Liver (tissue), 8 donors: ENCODE measurements at regions not wholly inside any gene's neighbourhood (a gene's known extent, or its start where the extent isn't known, plus 50 kb on each side); places are given as distances from the start of the nearest gene placed in this dataset.

Experiments used
- DNase-seq: peaks from one replicate; pipeline ENCODE4 v3.0.0-alpha.2; 2017; ENCODE audit warnings: low spot score
- H3K27ac ChIP-seq, 2 donors: one replicate each; pipeline ENCODE4 v1.7.0; 2013; ENCODE audit warnings: inconsistent platforms in 2 of 2, low read length in 2 of 2, control low read depth in 1 of 2, low read depth in 1 of 2, mild to moderate bottlenecking in 1 of 2
- H3K27me3 ChIP-seq, 4 donors: one replicate each; pipeline versions ENCODE4 v1.6.1 to v1.7.0; 2013; ENCODE audit warnings: low read length in 3 of 4, inconsistent platforms in 1 of 4, mild to moderate bottlenecking in 1 of 4, moderate library complexity in 1 of 4; ENCODE audit not compliant: control insufficient read depth in 4 of 4, insufficient read depth in 4 of 4
- H3K36me3 ChIP-seq, 4 donors: one replicate each; pipeline versions ENCODE4 v1.6.1 to v1.7.0; 2013; ENCODE audit warnings: low read length in 3 of 4, mild to moderate bottlenecking in 3 of 4, low read depth in 1 of 4, moderate library complexity in 1 of 4; ENCODE audit not compliant: control insufficient read depth in 4 of 4, insufficient read depth in 3 of 4
- H3K4me1 ChIP-seq, 4 donors: one replicate each; pipeline versions ENCODE4 v1.6.1 to v1.7.0; 2013; ENCODE audit warnings: low read length in 3 of 4, mild to moderate bottlenecking in 3 of 4, moderate library complexity in 1 of 4; ENCODE audit not compliant: control insufficient read depth in 4 of 4, insufficient read depth in 4 of 4
- H3K4me3 ChIP-seq, 3 donors: one replicate each; pipeline versions ENCODE4 v1.6.1 to v1.7.0; 2013; ENCODE audit warnings: low read length in 3 of 3, control low read depth in 1 of 3, low read depth in 1 of 3, mild to moderate bottlenecking in 1 of 3
- H3K9ac ChIP-seq, 2 donors: one replicate each; pipeline ENCODE4 v1.7.0; 2013; ENCODE audit warnings: low read length in 2 of 2, mild to moderate bottlenecking in 2 of 2, moderate library complexity in 2 of 2, control low read depth in 1 of 2, low read depth in 1 of 2
- H3K9me3 ChIP-seq, 4 donors: one replicate each; pipeline versions ENCODE4 v1.6.1 to v1.7.0; 2013; ENCODE audit warnings: low read length in 3 of 4; ENCODE audit not compliant: control insufficient read depth in 4 of 4
- ATF3 ChIP-seq: IDR thresholded peaks from 2 replicates; pipeline ENCODE4 v1.6.1; 2016; ENCODE audit warnings: antibody characterized with exemption
- CTCF ChIP-seq: fragments of 150-350 bp; IDR thresholded peaks from 2 replicates; pipeline ENCODE4 v1.5.1; 2017; ENCODE audit warnings: improper control_type of control experiment, low read depth, low read length; ENCODE audit not compliant: missing input control
- EGR1 ChIP-seq, 2 donors: IDR thresholded peaks; 2 replicates each; pipeline ENCODE4 v1.6.1; 2016 to 2018; ENCODE audit warnings: antibody characterized with exemption in 2 of 2, low read depth in 2 of 2
- FOXA1 ChIP-seq: IDR thresholded peaks from 2 replicates; pipeline ENCODE4 v1.6.1; 2016; ENCODE audit warnings: antibody characterized with exemption
- FOXA2 ChIP-seq: IDR thresholded peaks from 2 replicates; pipeline ENCODE4 v1.6.1; 2016; ENCODE audit warnings: antibody characterized with exemption
- GABPA ChIP-seq, 2 donors: IDR thresholded peaks in 1 of 2; conservative IDR thresholded peaks in 1 of 2; 2 replicates each; pipeline ENCODE4 v1.6.1; 2016; ENCODE audit warnings: antibody characterized with exemption in 2 of 2, mild to moderate bottlenecking in 1 of 2, moderate library complexity in 1 of 2
- HNF4A ChIP-seq, 2 donors: conservative IDR thresholded peaks; 2 replicates each; pipeline ENCODE4 v1.6.1; 2016; ENCODE audit warnings: antibody characterized with exemption in 2 of 2, mild to moderate bottlenecking in 2 of 2
- HNF4G ChIP-seq: IDR thresholded peaks from 2 replicates; pipeline ENCODE4 v1.6.1; 2016; ENCODE audit warnings: antibody characterized with exemption
- JUND ChIP-seq, 2 donors: IDR thresholded peaks; 2 replicates each; pipeline ENCODE4 v1.6.1; 2016; ENCODE audit warnings: antibody characterized with exemption in 2 of 2
- MAX ChIP-seq: IDR thresholded peaks from 2 replicates; pipeline ENCODE4 v1.6.1; 2016; ENCODE audit warnings: antibody characterized with exemption
- NR2F2 ChIP-seq: IDR thresholded peaks from 2 replicates; pipeline ENCODE4 v1.6.1; 2016; ENCODE audit warnings: antibody characterized with exemption
- RAD21 ChIP-seq, 2 donors: IDR thresholded peaks; 2 replicates each; pipeline ENCODE4 v1.6.1; 2016; ENCODE audit warnings: antibody characterized with exemption in 2 of 2, mild to moderate bottlenecking in 2 of 2
- REST ChIP-seq: IDR thresholded peaks from 2 replicates; pipeline ENCODE4 v1.6.1; 2016; ENCODE audit warnings: antibody characterized with exemption, mild to moderate bottlenecking
- RXRA ChIP-seq, 2 donors: IDR thresholded peaks; 2 replicates each; pipeline ENCODE4 v1.6.1; 2017 to 2018; ENCODE audit warnings: antibody characterized with exemption in 2 of 2, mild to moderate bottlenecking in 1 of 2
- SP1 ChIP-seq: IDR thresholded peaks from 2 replicates; pipeline ENCODE4 v1.6.1; 2018; ENCODE audit warnings: antibody characterized with exemption, mild to moderate bottlenecking
- TAF1 ChIP-seq: conservative IDR thresholded peaks from 2 replicates; pipeline ENCODE4 v1.6.1; 2016; ENCODE audit warnings: antibody characterized with exemption, mild to moderate bottlenecking
- YY1 ChIP-seq: IDR thresholded peaks from 2 replicates; pipeline ENCODE4 v1.6.1; 2016; ENCODE audit warnings: antibody characterized with exemption, mild to moderate bottlenecking
- ZBTB33 ChIP-seq: IDR thresholded peaks from 2 replicates; pipeline ENCODE4 v1.6.1; 2016; ENCODE audit warnings: antibody characterized with exemption
- WGBS: extraction: QIAGEN DNeasy Blood & Tissue Kit; methylation state at CpG from one replicate; pipeline ENCODE4 v1.1.7; 2013; 5-methylcytosine and 5-hydroxymethylcytosine counted together
- donor health status: healthy.
- donor health status: healthy.
- donor health status: healthy.
- donor health status: healthy.
- donor health status: healthy.

GRCh38 chr4:167745024-167745687 is 347.2 kb upstream of the ANXA10 start:
- Histone ChIP-seq H3K27ac (no peak overlapping the region), H3K4me3 (no peak overlapping the region), H3K4me1 (no peaks in the 10 kb centered on the region), H3K27me3 (no peaks in the 10 kb centered on the region), H3K36me3 (no peaks in the 10 kb centered on the region), H3K9me3 (no peaks in the 10 kb centered on the region), H3K9ac (no peak overlapping the region)
- 59% methylated on average over 6 of the region's 6 CpGs for WGBS
- TF ChIP-seq MAX: no peak
- TF ChIP-seq RXRA (IDR thresholded peaks at IDR 0.05): no peak
- TF ChIP-seq FOXA1: no peak
- TF ChIP-seq ATF3: no peak
- no peak for TF ChIP-seq CTCF
- no peak for TF ChIP-seq HNF4G
- no peak for TF ChIP-seq GABPA (IDR thresholded peaks at IDR 0.05 in 1 of 2, conservative IDR thresholded peaks at IDR 0.05 in 1 of 2)
- no peak for TF ChIP-seq EGR1 (IDR thresholded peaks at IDR 0.05; ENCODE audit: low read depth in 2 of 2)
- no peak for TF ChIP-seq HNF4A (conservative IDR thresholded peaks at IDR 0.05)
- TF ChIP-seq ZBTB33: no peak
- no peak for TF ChIP-seq TAF1
- TF ChIP-seq NR2F2: no peak
- no peak for TF ChIP-seq FOXA2
- no peak for TF ChIP-seq JUND (IDR thresholded peaks at IDR 0.05)
- TF ChIP-seq SP1: no peak
- TF ChIP-seq RAD21 (IDR thresholded peaks at IDR 0.05): no peak
- TF ChIP-seq YY1: no peak
- TF ChIP-seq REST: no peak
- no peak for DNase-seq
